ENCODE measurements at regions not wholly inside any gene's neighbourhood (a gene's known extent, or its start where the extent isn't known, plus 50 kb on each side); places are given as distances from the start of the nearest gene placed in this dataset.
A peak's percentile ranks its signal among the peaks of the same experiment; 100 is the strongest.

DNA sequence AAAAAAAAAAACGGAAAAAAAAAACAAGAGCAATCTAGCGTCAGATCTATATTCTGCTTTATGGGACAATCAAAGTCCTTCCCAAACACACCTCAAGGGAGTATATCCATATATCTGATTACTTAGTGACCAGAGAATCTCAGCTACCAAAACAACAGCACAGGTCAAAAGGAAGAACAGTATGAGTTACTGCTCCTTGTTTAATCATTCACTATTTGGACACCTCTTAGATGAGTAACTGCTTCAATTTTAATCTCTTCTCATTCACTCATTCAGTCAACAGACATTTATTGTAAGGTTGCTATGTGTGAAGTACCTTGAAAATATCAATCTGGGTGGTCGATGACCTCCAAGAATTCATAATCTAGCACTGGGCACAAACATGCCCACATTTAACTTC lies 193.2 kb downstream of the IRS2 start:
- H3K9me3 ChIP-seq (ENCODE audit: control insufficient read depth, low read length), result no peaks in the 10 kb centered on the region
- H3K9ac ChIP-seq (ENCODE audit: low read length), result no peak overlapping the region
- no peak for DNase-seq (ENCODE audit: low read depth)
- H3K36me3 ChIP-seq (ENCODE audit: control insufficient read depth, insufficient read depth, low read length, severe bottlenecking), result no peaks in the 10 kb centered on the region
- peaks cover 2% of the 10 kb centered on the region for H3K27me3 ChIP-seq (replicated peaks; ENCODE audit: control insufficient read depth, insufficient read depth, low read length)
- H3K4me1 ChIP-seq (ENCODE audit: control insufficient read depth, insufficient read depth, low read length), result peaks cover 6% of the 10 kb centered on the region
- H3K4me3 ChIP-seq (ENCODE audit: low read length), result no peak overlapping the region

DNA sequence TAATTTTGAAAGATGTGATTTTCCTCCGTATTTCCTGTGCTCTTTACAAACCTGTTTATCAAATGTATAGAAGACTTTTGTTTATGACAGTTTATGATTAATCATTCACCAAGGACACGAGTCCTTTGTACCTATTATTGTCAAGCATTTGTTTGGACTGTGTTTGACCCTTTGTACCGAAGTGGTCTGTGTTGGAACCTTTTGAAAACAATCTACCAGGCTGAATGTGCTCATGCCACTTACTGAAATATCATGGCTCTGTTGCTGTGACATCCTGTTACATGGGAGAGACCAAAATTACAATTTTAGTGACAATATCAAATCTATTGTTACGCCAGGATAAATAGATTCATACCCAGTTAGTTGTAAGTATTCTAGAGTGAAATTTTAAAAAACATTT lies 193.6 kb downstream of the IRS2 start:
- H3K9ac ChIP-seq (ENCODE audit: low read length), result no peak overlapping the region
- no peak for DNase-seq (ENCODE audit: low read depth)
- H3K4me3 ChIP-seq (ENCODE audit: low read length), result no peak overlapping the region
- peaks cover 6% of the 10 kb centered on the region for H3K4me1 ChIP-seq (ENCODE audit: control insufficient read depth, insufficient read depth, low read length)
- peaks cover 2% of the 10 kb centered on the region for H3K27me3 ChIP-seq (replicated peaks; ENCODE audit: control insufficient read depth, insufficient read depth, low read length)
- H3K9me3 ChIP-seq (ENCODE audit: control insufficient read depth, low read length), result no peaks in the 10 kb centered on the region
- no peaks in the 10 kb centered on the region for H3K36me3 ChIP-seq (ENCODE audit: control insufficient read depth, insufficient read depth, low read length, severe bottlenecking)

DNA sequence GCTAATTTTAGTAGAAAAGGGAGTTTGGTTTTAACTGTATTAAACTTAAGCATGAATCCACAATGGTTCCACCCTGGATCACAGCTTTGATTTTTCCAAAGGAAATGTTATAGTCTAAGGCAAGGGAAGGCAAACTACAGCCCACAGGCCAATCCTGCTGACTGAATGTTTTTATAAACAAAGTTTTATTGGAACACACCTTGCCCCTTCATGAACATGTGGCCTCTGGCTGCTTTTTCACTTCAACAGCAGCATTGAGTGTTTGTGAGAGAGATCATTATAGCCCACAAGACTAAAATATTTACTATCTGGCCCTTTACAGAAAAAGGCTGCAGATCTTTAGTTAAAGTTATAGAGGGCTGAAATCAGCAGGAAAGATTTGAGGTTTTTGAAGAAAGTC lies 198.7 kb downstream of the IRS2 start:
- no peaks in the 10 kb centered on the region for H3K4me1 ChIP-seq (ENCODE audit: control insufficient read depth, insufficient read depth, low read length)
- no peaks in the 10 kb centered on the region for H3K36me3 ChIP-seq (ENCODE audit: control insufficient read depth, insufficient read depth, low read length, severe bottlenecking)
- H3K9ac ChIP-seq (ENCODE audit: low read length), result no peak overlapping the region
- H3K4me3 ChIP-seq (ENCODE audit: low read length), result no peak overlapping the region
- no peak for DNase-seq (ENCODE audit: low read depth)
- H3K9me3 ChIP-seq (ENCODE audit: control insufficient read depth, low read length), result no peaks in the 10 kb centered on the region
- peaks cover 11% of the 10 kb centered on the region for H3K27me3 ChIP-seq (replicated peaks; ENCODE audit: control insufficient read depth, insufficient read depth, low read length)

DNA sequence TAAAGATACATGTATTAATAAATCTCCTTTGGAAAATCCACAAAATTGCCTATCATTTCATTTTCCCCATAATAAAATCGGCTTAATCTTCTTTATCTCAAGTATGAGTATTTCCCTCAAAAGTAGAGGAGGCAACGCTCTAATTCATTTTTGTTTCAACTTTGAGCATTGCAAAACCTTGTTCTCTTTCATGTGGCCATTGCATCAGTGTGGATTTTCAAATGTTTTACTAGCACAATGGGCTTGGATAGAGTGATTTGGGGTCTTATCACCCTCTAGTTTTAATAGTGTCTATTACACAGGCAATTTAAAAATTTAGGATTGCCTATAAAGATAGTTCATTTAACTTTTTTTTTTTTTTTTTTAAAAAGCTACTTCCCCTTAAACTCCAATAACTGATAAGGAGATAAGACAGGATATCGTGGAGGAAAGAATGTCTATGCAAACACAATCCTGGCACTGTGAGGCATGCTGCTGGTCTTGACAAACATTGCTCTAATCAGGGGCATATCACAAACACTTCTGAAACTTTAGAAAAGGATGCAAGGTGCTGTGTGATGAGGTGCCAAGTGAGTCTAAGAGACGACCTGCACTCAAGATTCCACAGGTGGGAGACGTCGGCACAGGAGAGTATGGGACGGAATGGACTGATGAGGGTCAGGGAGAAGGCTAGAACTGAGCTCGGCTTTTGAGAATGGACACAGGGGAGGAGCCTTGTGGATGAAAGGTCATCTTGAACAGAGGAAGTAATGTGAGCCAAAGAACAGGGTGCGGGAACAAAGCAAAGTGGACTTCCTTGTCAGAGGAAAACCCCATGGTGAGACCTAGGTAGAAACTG lies 199.7 kb downstream of the IRS2 start:
- no peaks in the 10 kb centered on the region for H3K9me3 ChIP-seq (ENCODE audit: control insufficient read depth, low read length)
- no peak overlapping the region for H3K4me3 ChIP-seq (ENCODE audit: low read length)
- DNase-seq (ENCODE audit: low read depth), result no peak
- no peak overlapping the region for H3K9ac ChIP-seq (ENCODE audit: low read length)
- no peaks in the 10 kb centered on the region for H3K36me3 ChIP-seq (ENCODE audit: control insufficient read depth, insufficient read depth, low read length, severe bottlenecking)
- peaks cover 11% of the 10 kb centered on the region for H3K27me3 ChIP-seq (replicated peaks; ENCODE audit: control insufficient read depth, insufficient read depth, low read length)
- H3K4me1 ChIP-seq (ENCODE audit: control insufficient read depth, insufficient read depth, low read length), result no peaks in the 10 kb centered on the region

DNA sequence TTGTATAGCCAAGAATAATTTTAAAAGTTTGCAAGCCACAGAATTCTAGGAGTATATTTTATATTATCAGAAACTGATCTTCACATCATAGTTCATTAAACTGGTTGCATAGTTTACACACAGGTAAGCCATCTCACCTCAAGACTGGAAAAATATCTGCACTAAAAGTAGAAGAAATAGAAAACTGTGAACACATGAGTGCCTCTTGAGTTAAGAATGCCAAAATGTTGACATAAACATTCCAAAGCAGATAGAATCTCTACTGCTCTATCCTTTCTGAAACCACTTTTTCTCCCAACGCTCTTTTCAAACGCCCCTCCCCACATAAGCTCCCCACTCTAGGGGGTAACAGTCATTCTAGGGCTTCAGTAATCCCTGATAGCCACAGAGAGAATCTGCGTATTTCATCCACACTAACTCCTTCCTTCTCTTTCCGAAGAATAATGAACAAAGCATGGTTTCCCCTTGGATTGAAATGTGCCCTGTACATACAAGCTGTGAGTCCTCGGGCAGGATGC lies 201.5 kb downstream of the IRS2 start:
- peaks cover 3% of the 10 kb centered on the region for H3K9me3 ChIP-seq (ENCODE audit: control insufficient read depth, low read length)
- H3K36me3 ChIP-seq (ENCODE audit: control insufficient read depth, insufficient read depth, low read length, severe bottlenecking), result no peaks in the 10 kb centered on the region
- no peak overlapping the region for H3K9ac ChIP-seq (ENCODE audit: low read length)
- H3K27me3 ChIP-seq (replicated peaks; ENCODE audit: control insufficient read depth, insufficient read depth, low read length), result peaks cover 8% of the 10 kb centered on the region
- H3K4me1 ChIP-seq (ENCODE audit: control insufficient read depth, insufficient read depth, low read length), result no peaks in the 10 kb centered on the region
- no peak overlapping the region for H3K4me3 ChIP-seq (ENCODE audit: low read length)
- DNase-seq (ENCODE audit: low read depth), result peak; percentile 36

DNA sequence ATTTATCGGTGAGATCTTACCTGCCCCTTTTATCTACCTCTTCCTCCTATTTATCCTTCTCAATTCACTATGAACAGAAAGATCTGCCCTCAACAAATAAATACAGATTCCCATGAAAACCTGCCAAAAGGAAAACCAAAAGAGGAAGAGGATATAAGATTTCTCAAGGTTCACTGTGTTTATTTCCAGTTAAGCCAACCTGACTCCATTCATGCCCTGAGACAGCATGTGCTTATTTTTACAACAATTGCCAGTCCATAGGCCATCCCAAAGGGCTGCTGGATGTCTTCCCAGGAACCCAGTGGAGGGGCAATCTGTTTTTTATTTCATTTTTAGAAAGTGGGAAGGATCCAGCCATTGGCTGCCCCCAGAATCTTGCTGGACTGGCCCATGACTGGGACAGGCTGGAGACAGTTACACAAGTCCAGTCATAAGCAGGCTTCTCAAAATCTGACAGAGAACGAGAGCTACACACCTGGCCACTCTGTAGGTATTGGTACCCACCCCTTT lies 209.1 kb downstream of the IRS2 start:
- H3K4me1 ChIP-seq (ENCODE audit: control insufficient read depth, insufficient read depth, low read length), result no peaks in the 10 kb centered on the region
- no peak for DNase-seq (ENCODE audit: low read depth)
- H3K36me3 ChIP-seq (ENCODE audit: control insufficient read depth, insufficient read depth, low read length, severe bottlenecking), result no peaks in the 10 kb centered on the region
- no peak overlapping the region for H3K9ac ChIP-seq (ENCODE audit: low read length)
- peaks cover 3% of the 10 kb centered on the region for H3K9me3 ChIP-seq (ENCODE audit: control insufficient read depth, low read length)
- peaks cover 2% of the 10 kb centered on the region for H3K27me3 ChIP-seq (replicated peaks; ENCODE audit: control insufficient read depth, insufficient read depth, low read length)
- no peak overlapping the region for H3K4me3 ChIP-seq (ENCODE audit: low read length)

DNA sequence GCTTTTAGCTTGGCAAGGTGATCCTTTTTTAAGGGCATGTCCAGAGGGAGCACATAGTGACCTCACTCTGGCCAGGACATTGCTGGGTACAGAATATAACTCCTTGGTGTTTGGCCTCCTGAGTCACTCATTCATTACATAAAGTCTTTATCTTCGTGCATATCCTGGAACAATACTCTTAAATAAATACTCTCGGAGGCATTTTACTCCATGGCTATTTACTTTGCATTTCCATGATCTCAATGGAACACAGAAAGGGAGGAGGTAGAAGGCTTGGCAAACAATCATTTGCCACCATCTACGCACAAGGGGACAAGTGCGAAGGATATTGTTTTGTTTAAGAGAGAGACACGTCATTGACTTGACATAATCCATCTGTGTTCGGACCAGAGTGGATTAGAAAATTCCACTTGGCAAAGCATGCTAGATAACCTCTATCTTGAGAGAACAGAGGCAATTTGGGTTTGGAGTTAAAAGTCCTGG lies 210.0 kb downstream of the IRS2 start:
- no peaks in the 10 kb centered on the region for H3K4me1 ChIP-seq (ENCODE audit: control insufficient read depth, insufficient read depth, low read length)
- DNase-seq (ENCODE audit: low read depth), result no peak
- H3K4me3 ChIP-seq (ENCODE audit: low read length), result no peak overlapping the region
- no peaks in the 10 kb centered on the region for H3K36me3 ChIP-seq (ENCODE audit: control insufficient read depth, insufficient read depth, low read length, severe bottlenecking)
- H3K9ac ChIP-seq (ENCODE audit: low read length), result no peak overlapping the region
- peaks cover 2% of the 10 kb centered on the region for H3K27me3 ChIP-seq (replicated peaks; ENCODE audit: control insufficient read depth, insufficient read depth, low read length)
- peaks cover under 1% of the 10 kb centered on the region for H3K9me3 ChIP-seq (ENCODE audit: control insufficient read depth, low read length)

DNA sequence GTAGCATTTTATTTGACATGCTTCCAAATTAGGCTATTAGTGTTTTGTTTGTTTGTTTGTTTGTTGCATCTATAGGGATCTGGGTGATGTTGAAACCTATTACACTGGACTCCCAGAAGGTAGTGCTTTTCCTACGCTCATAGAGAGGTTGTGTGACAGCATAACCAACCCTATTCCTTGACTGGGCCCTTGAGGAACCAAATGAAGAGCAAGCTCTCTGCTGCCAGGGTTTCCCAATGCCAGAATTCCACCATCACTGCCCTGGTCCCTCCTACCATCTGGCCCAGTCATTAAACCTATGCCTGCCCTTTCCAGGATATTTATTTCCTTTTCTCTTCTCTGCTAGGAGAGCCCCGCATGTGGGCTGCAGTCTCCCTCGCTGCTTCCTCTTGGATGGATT lies 210.6 kb downstream of the IRS2 start:
- Histone ChIP-seq H3K27me3 (replicated peaks; ENCODE audit: control insufficient read depth, insufficient read depth, low read length) (peaks cover 2% of the 10 kb centered on the region), H3K9me3 (ENCODE audit: control insufficient read depth, low read length) (no peaks in the 10 kb centered on the region), H3K4me1 (ENCODE audit: control insufficient read depth, insufficient read depth, low read length) (no peaks in the 10 kb centered on the region), H3K36me3 (ENCODE audit: control insufficient read depth, insufficient read depth, low read length, severe bottlenecking) (no peaks in the 10 kb centered on the region), H3K9ac (ENCODE audit: low read length) (no peak overlapping the region), H3K4me3 (ENCODE audit: low read length) (no peak overlapping the region)
- DNase-seq (ENCODE audit: low read depth), result no peak

DNA sequence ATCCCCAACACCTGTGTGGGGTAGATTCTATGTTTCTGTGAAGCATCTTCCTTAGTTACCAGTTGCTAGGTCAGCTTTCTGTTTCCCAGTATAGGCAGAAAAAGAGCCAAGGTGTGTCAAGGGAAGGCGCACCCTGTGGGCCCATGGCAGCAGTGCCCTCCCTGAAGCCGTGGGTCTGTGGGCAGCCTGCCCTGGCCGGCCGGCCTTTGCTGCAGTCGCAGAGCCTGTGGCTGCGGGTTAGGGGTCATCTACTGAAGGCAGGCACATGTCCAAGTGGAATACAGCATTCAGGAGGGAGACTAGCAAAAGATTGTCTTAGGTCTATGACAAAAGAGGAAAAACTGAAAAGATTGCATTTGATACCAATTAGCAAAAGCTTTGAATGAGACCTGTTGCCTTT lies 214.0 kb downstream of the IRS2 start:
- Histone ChIP-seq H3K4me1 (ENCODE audit: control insufficient read depth, insufficient read depth, low read length) (no peaks in the 10 kb centered on the region), H3K9ac (ENCODE audit: low read length) (no peak overlapping the region), H3K9me3 (ENCODE audit: control insufficient read depth, low read length) (no peaks in the 10 kb centered on the region), H3K36me3 (ENCODE audit: control insufficient read depth, insufficient read depth, low read length, severe bottlenecking) (no peaks in the 10 kb centered on the region), H3K4me3 (ENCODE audit: low read length) (no peak overlapping the region), H3K27me3 (replicated peaks; ENCODE audit: control insufficient read depth, insufficient read depth, low read length) (no peaks in the 10 kb centered on the region)
- DNase-seq (ENCODE audit: low read depth), result no peak

DNA sequence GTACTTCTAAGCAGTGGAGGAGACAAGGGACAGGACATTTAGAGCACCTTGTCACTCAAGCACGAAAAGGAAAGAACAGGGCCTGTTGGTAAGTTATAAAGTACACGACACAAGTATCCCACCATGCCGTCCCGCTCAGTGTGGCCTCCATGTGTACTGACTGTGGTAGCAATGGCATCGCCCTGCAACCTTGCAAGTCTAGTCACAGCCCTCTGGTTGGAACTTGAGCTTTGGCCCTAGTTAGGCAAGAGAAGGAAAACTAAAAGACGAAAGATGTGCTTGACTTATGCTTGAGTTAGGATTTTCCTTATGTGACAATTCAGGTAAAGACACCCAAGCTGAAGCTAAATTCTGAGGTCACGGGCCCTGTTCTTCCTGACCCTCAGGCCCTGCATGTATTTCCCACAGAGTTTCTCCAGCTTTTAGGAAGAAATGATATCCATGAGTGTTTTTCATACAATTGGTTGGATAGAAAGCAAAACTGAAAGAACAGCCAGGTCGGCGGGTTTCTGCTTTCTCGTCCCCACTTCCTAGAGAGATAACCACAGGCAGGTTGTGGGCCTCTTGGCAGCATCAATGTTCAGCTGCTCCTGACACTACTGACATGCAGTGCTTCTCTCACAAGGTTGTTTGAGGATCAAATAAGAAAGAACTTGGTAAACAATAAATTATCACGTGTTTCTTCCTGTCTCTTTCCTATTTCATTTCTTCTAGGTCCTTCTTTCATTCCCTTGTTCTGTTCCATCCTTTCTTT lies 216.2 kb downstream of the IRS2 start:
- Histone ChIP-seq H3K36me3 (ENCODE audit: control insufficient read depth, insufficient read depth, low read length, severe bottlenecking) (no peaks in the 10 kb centered on the region), H3K9ac (ENCODE audit: low read length) (no peak overlapping the region), H3K4me3 (ENCODE audit: low read length) (no peak overlapping the region), H3K4me1 (ENCODE audit: control insufficient read depth, insufficient read depth, low read length) (no peaks in the 10 kb centered on the region), H3K27me3 (replicated peaks; ENCODE audit: control insufficient read depth, insufficient read depth, low read length) (no peaks in the 10 kb centered on the region), H3K9me3 (ENCODE audit: control insufficient read depth, low read length) (no peaks in the 10 kb centered on the region)
- no peak for DNase-seq (ENCODE audit: low read depth)

DNA sequence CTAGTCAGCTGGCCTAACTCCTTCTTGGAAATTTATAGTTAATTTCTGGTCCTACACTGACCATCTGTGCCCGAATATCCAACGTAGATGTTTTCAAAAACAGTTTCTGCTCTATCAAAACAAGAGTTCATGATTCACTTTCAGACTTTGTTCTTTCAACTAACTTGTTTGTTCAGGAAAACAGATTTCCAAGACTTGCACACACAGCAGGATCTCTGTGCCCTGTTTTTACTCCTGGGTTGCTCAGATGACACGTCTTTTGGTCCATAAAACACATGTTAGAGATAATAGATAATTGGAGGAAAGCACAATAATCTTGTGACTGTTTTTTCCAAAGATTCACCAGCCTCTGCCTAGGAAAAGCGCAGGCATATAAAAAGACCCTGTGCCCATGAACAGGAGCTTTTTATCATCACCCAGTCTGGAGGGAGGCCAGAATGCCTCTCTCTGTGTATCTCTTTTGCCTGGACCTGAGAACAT lies 218.0 kb downstream of the IRS2 start:
- no peak overlapping the region for H3K4me3 ChIP-seq (ENCODE audit: low read length)
- H3K36me3 ChIP-seq (ENCODE audit: control insufficient read depth, insufficient read depth, low read length, severe bottlenecking), result no peaks in the 10 kb centered on the region
- no peaks in the 10 kb centered on the region for H3K4me1 ChIP-seq (ENCODE audit: control insufficient read depth, insufficient read depth, low read length)
- no peak for DNase-seq (ENCODE audit: low read depth)
- no peaks in the 10 kb centered on the region for H3K27me3 ChIP-seq (replicated peaks; ENCODE audit: control insufficient read depth, insufficient read depth, low read length)
- H3K9ac ChIP-seq (ENCODE audit: low read length), result no peak overlapping the region
- H3K9me3 ChIP-seq (ENCODE audit: control insufficient read depth, low read length), result no peaks in the 10 kb centered on the region
